B cell (primary cell): ENCODE measurements at regions not wholly inside any gene's neighbourhood (a gene's known extent, or its start where the extent isn't known, plus 50 kb on each side); places are given as distances from the start of the nearest gene placed in this dataset.

Source experiments
- ATAC-seq: fragments of 200-7000 bp; cut with Tn5 transposase; one replicate; pipeline ENCODE4 v1.10.0; 2021; ENCODE audit warnings: low read depth, mild to moderate bottlenecking, moderate number of reproducible peaks, moderate library complexity
- CTCF ChIA-PET: fragments of 350-600 bp; sonication (Branson Sonifier 250); formaldehyde crosslinking; loops from one replicate; lab custom pipeline; 2021; ENCODE audit warnings: antibody characterized with exemption, inconsistent platforms; lab: Charles Lee
- POLR2A ChIA-PET: fragments of 350-600 bp; sonication (Branson Sonifier 250); formaldehyde crosslinking; loops from one replicate; lab custom pipeline; 2021; ENCODE audit warnings: antibody characterized with exemption; lab: Charles Lee
- DNase-seq: peaks from one replicate; pipeline ENCODE4 v3.0.0; 2013
- H2AFZ ChIP-seq: 2 replicates; pipeline ENCODE4 v1.6.1; 2012; ENCODE audit warnings: mild to moderate bottlenecking, low read depth, low read length; ENCODE audit not compliant: insufficient read depth, poor library complexity, severe bottlenecking
- H3K27ac ChIP-seq, 2 donors: 1 replicate in 1 of 2; 2 replicates in 1 of 2; pipeline ENCODE4 v1.5.1; 2012 to 2013; ENCODE audit warnings: low read length in 2 of 2, mild to moderate bottlenecking in 2 of 2, moderate library complexity in 1 of 2
- H3K27me3 ChIP-seq, 4 experiments: fragments of 200-600 bp in 1 of 4; sonication (generic) in 1 of 4; replicated peaks in 1 of 4; 1 replicate in 2 of 4; 2 replicates in 2 of 4; pipeline versions ENCODE4 v1.6.1 to v1.7.0; 2013 to 2016; ENCODE audit warnings: low read length in 3 of 4, mild to moderate bottlenecking in 2 of 4, mixed read lengths in 1 of 4, moderate library complexity in 1 of 4; ENCODE audit not compliant: insufficient read depth in 4 of 4, control insufficient read depth in 3 of 4; ENCODE audit errors: control extremely low read depth in 1 of 4
- H3K36me3 ChIP-seq, 2 experiments: replicated peaks in 1 of 2; 1 replicate in 1 of 2; 2 replicates in 1 of 2; pipeline versions ENCODE4 v1.6.1 to v1.7.1; 2013; ENCODE audit warnings: low read length in 1 of 2; ENCODE audit not compliant: insufficient read depth in 2 of 2, control insufficient read depth in 1 of 2; ENCODE audit errors: control extremely low read depth in 1 of 2, extremely low read depth in 1 of 2
- H3K4me1 ChIP-seq, 2 donors: fragments of 200-600 bp in 1 of 2; sonication (generic) in 1 of 2; 1 replicate in 1 of 2; 2 replicates in 1 of 2; pipeline versions ENCODE4 v1.5.1 to v1.6.1; 2013 to 2017; ENCODE audit warnings: low read length in 2 of 2; ENCODE audit not compliant: control insufficient read depth in 2 of 2, insufficient read depth in 2 of 2
- H3K4me2 ChIP-seq: replicated peaks from 2 replicates; pipeline ENCODE3; 2012; ENCODE audit warnings: mild to moderate bottlenecking, low read depth, low read length; ENCODE audit not compliant: poor library complexity, severe bottlenecking
- H3K4me3 ChIP-seq, 5 experiments: fragments of 200-600 bp in 1 of 5; sonication (generic) in 1 of 5; 1 replicate in 3 of 5; 2 replicates in 2 of 5; pipeline versions ENCODE4 v1.5.1 to v1.7.0; 2011 to 2016; ENCODE audit warnings: low read length in 4 of 5, mild to moderate bottlenecking in 4 of 5, low read depth in 2 of 5, control low read depth in 1 of 5, moderate library complexity in 1 of 5; ENCODE audit not compliant: insufficient read depth in 1 of 5; ENCODE audit errors: control extremely low read depth in 1 of 5, extremely low read depth in 1 of 5
- H3K79me2 ChIP-seq: fragments of 200-600 bp; sonication (generic); one replicate; pipeline ENCODE4 v1.6.0; 2016; ENCODE audit warnings: low read length; ENCODE audit not compliant: control insufficient read depth, insufficient read depth
- H3K9ac ChIP-seq: fragments of 200-600 bp; sonication (generic); 2 replicates; pipeline ENCODE4 v1.6.1; 2017; ENCODE audit warnings: mild to moderate bottlenecking, low read length, moderate library complexity
- H3K9me3 ChIP-seq, 3 donors: one replicate each; pipeline versions ENCODE4 v1.6.1 to v1.7.1; 2013; ENCODE audit warnings: low read length in 2 of 3; ENCODE audit not compliant: control insufficient read depth in 2 of 3, insufficient read depth in 1 of 3; ENCODE audit errors: control extremely low read depth in 1 of 3
- H4K20me1 ChIP-seq: 2 replicates; pipeline ENCODE4 v1.6.0; 2012; ENCODE audit warnings: mild to moderate bottlenecking, low read length; ENCODE audit not compliant: insufficient read depth, control insufficient read depth, poor library complexity, severe bottlenecking
- H3K27ac Mint-ChIP-seq: one replicate; pipeline ENCODE4 v1.8.0; 2021; ENCODE audit warnings: mixed read lengths
- H3K27me3 Mint-ChIP-seq: one replicate; pipeline ENCODE4 v1.8.0; 2021; ENCODE audit warnings: mixed read lengths
- H3K4me1 Mint-ChIP-seq: one replicate; pipeline ENCODE4 v1.8.0; 2021; ENCODE audit warnings: mixed read lengths
- H3K4me3 Mint-ChIP-seq: one replicate; pipeline ENCODE4 v1.8.0; 2021; ENCODE audit warnings: mixed read lengths
- H3K9me3 Mint-ChIP-seq: one replicate; pipeline ENCODE4 v1.8.0; 2022; ENCODE audit warnings: mixed read lengths; ENCODE audit not compliant: insufficient read depth
- EZH2 ChIP-seq: IDR thresholded peaks from 2 replicates; pipeline ENCODE4 v1.6.1; 2012; ENCODE audit warnings: borderline replicate concordance, low read depth, mild to moderate bottlenecking, moderate library complexity, low read length; ENCODE audit not compliant: insufficient read depth, poor library complexity, severe bottlenecking
- WGBS: methylation state at CpG from one replicate; pipeline ENCODE4 v1.1.5; 2013; ENCODE audit warnings: missing lambda C conversion rate; ENCODE audit not compliant: insufficient coverage; 5-methylcytosine and 5-hydroxymethylcytosine counted together
- intact Hi-C: fragments of 100-400 bp; cut with micrococcal nuclease; formaldehyde crosslinking; loops from one replicate; pipeline ENCODE4 v1.10.0; 2022
- TF ChIP-seq, protein P1 (sequence below): fragments of 200-600 bp; IDR thresholded peaks from one replicate; pipeline ENCODE4 v1.8.0; 2022; ENCODE audit warnings: antibody characterized with exemption, mild to moderate bottlenecking

DNA sequence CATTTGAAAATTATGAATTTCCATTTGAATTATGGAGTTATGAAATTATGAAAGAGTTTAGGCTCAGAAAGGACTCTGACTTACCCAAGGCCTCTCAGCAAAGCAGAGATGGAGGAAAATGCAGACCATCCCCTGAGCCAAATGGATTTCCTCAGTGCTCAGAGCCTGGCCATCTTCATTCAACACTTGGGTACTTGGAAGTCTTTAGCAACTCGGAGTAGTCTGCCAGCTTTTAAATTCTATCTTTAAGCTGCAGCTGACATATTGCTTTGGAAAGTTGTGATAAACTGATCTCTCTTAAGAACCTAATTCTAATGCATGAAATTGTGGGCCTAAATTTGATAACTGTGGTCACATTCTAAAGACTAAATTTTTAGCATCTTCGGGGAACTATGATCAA is 315.4 kb downstream of the SAMD5 start:
- no peak overlapping the region for H2AFZ ChIP-seq
- no peaks in the 10 kb centered on the region for H3K27me3 Mint-ChIP-seq
- intact Hi-C loops, result no loop called here
- H3K27me3 ChIP-seq, result no peaks in the 10 kb centered on the region
- no peaks in the 10 kb centered on the region for H3K9me3 Mint-ChIP-seq
- H3K27ac Mint-ChIP-seq, result no peak overlapping the region
- no peak overlapping the region for H3K4me3 ChIP-seq
- TF ChIP-seq, protein P1, sequence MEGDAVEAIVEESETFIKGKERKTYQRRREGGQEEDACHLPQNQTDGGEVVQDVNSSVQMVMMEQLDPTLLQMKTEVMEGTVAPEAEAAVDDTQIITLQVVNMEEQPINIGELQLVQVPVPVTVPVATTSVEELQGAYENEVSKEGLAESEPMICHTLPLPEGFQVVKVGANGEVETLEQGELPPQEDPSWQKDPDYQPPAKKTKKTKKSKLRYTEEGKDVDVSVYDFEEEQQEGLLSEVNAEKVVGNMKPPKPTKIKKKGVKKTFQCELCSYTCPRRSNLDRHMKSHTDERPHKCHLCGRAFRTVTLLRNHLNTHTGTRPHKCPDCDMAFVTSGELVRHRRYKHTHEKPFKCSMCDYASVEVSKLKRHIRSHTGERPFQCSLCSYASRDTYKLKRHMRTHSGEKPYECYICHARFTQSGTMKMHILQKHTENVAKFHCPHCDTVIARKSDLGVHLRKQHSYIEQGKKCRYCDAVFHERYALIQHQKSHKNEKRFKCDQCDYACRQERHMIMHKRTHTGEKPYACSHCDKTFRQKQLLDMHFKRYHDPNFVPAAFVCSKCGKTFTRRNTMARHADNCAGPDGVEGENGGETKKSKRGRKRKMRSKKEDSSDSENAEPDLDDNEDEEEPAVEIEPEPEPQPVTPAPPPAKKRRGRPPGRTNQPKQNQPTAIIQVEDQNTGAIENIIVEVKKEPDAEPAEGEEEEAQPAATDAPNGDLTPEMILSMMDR, result no peak
- no peak for TF ChIP-seq EZH2
- no CpG with 5 or more reads among the region's 2 CpGs for WGBS
- H3K4me1 Mint-ChIP-seq, result no peaks in the 10 kb centered on the region
- no peak for ATAC-seq
- no peak overlapping the region for H3K27ac ChIP-seq
- H3K36me3 ChIP-seq, result no peaks in the 10 kb centered on the region
- H3K9me3 ChIP-seq, result no peaks in the 10 kb centered on the region
- no peaks in the 10 kb centered on the region for H3K79me2 ChIP-seq
- no peak overlapping the region for H3K9ac ChIP-seq
- no peak overlapping the region for H3K4me2 ChIP-seq
- ChIA-PET POLR2A (no interaction called here), CTCF (no interaction called here)
- no peaks in the 10 kb centered on the region for H3K4me1 ChIP-seq
- no peak overlapping the region for H3K4me3 Mint-ChIP-seq
- DNase-seq, result no peak
- H4K20me1 ChIP-seq, result no peaks in the 10 kb centered on the region

DNA sequence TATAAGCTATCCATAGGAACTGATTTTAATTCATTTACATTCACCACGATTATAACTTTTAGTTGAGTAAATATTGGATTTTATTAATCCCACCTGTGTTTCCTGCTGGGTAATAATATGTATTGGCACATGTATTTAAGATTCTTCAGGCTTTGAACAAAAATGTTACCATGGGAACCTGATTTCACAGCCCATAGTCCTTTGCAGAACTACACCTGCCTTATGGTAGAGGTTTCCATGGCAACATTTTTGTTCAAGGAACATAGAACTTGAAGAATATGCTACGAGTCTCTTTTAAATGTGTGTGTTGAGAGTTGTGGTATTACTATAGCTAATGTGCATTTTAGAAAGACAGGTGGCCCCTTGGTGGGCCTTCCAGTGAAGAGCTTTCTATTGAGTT is 317.4 kb downstream of the SAMD5 start:
- H3K27ac ChIP-seq, result no peak overlapping the region
- H3K4me1 ChIP-seq, result no peaks in the 10 kb centered on the region
- no peak overlapping the region for H2AFZ ChIP-seq
- H3K36me3 ChIP-seq, result no peaks in the 10 kb centered on the region
- H3K4me1 Mint-ChIP-seq, result no peaks in the 10 kb centered on the region
- H3K4me3 ChIP-seq, result no peak overlapping the region
- no peak overlapping the region for H3K9ac ChIP-seq
- ATAC-seq (no peak), DNase-seq (no peak)
- H3K27me3 ChIP-seq, result no peaks in the 10 kb centered on the region
- no peaks in the 10 kb centered on the region for H4K20me1 ChIP-seq
- H3K9me3 ChIP-seq, result no peaks in the 10 kb centered on the region
- H3K4me2 ChIP-seq, result no peak overlapping the region
- WGBS, result 90% methylated on average over 1 of the region's 2 CpGs
- ChIA-PET CTCF (no interaction called here), POLR2A (no interaction called here)
- no peak overlapping the region for H3K27ac Mint-ChIP-seq
- H3K9me3 Mint-ChIP-seq, result no peaks in the 10 kb centered on the region
- no peaks in the 10 kb centered on the region for H3K27me3 Mint-ChIP-seq
- H3K4me3 Mint-ChIP-seq, result no peak overlapping the region
- H3K79me2 ChIP-seq, result no peaks in the 10 kb centered on the region
- intact Hi-C loops, result no loop called here
- TF ChIP-seq EZH2, result no peak
- TF ChIP-seq, protein P1, result no peak
